ENCODE measurements at regions not wholly inside any gene's neighbourhood (a gene's known extent, or its start where the extent isn't known, plus 50 kb on each side); places are given as distances from the start of the nearest gene placed in this dataset.

DNA sequence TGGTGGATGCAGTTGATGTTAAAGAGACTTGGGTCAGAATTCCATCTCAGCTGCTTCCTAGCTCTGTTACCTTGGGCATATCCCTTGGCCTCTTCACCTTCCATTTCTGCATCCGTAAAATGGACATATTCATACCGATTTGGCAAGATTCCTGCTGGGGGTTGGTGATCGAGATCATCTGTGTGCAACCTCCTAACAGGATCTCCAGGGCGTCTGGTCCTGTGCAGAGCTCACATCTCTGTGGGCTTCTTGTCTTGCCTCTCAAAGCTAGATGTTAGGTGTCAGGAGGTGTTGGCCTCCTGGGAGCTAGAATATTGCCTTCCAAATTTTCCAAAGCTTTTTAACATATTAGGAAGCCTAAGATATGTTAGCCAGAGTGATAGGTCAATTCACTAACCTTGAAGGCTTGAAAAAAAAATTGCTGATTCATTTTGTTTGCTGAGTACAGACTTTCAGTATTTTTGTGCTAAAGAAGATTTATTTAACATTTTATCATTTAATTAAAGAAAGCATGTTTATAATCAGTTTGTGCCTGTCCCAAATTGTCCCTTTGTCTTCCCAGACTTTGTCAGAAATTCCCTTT, 69.7 kb upstream of the ZNF516 start:
- ATAC-seq = peak; percentile 36
- TF ChIP-seq, protein P1, sequence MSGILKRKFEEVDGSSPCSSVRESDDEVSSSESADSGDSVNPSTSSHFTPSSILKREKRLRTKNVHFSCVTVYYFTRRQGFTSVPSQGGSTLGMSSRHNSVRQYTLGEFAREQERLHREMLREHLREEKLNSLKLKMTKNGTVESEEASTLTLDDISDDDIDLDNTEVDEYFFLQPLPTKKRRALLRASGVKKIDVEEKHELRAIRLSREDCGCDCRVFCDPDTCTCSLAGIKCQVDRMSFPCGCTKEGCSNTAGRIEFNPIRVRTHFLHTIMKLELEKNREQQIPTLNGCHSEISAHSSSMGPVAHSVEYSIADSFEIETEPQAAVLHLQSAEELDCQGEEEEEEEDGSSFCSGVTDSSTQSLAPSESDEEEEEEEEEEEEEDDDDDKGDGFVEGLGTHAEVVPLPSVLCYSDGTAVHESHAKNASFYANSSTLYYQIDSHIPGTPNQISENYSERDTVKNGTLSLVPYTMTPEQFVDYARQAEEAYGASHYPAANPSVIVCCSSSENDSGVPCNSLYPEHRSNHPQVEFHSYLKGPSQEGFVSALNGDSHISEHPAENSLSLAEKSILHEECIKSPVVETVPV (CRISPR knock-in tag; IDR thresholded peaks at IDR 0.05) = no peak
- TF ChIP-seq RARB (CRISPR knock-in tag; IDR thresholded peaks at IDR 0.05) (no peak), ARNTL (CRISPR knock-in tag; IDR thresholded peaks at IDR 0.05; ENCODE audit: borderline replicate concordance, low read depth) (no peak), ZFP30 (CRISPR knock-in tag; IDR thresholded peaks at IDR 0.05) (no peak), ZNF70 (CRISPR knock-in tag; IDR thresholded peaks at IDR 0.05) (no peak), CSDC2 (CRISPR knock-in tag; IDR thresholded peaks at IDR 0.05) (no peak), TCF4 (CRISPR knock-in tag; IDR thresholded peaks at IDR 0.05; ENCODE audit: borderline replicate concordance) (no peak), ZNF565 (CRISPR knock-in tag; conservative IDR thresholded peaks at IDR 0.05; ENCODE audit: low read depth) (no peak), ISL1 (CRISPR knock-in tag; IDR thresholded peaks at IDR 0.05) (no peak), SNAI2 (CRISPR knock-in tag; IDR thresholded peaks at IDR 0.05) (no peak), OSR1 (CRISPR knock-in tag; IDR thresholded peaks at IDR 0.05) (no peak), BACH2 (CRISPR knock-in tag; IDR thresholded peaks at IDR 0.05; ENCODE audit: borderline replicate concordance) (no peak)
- TF ChIP-seq, protein P2, sequence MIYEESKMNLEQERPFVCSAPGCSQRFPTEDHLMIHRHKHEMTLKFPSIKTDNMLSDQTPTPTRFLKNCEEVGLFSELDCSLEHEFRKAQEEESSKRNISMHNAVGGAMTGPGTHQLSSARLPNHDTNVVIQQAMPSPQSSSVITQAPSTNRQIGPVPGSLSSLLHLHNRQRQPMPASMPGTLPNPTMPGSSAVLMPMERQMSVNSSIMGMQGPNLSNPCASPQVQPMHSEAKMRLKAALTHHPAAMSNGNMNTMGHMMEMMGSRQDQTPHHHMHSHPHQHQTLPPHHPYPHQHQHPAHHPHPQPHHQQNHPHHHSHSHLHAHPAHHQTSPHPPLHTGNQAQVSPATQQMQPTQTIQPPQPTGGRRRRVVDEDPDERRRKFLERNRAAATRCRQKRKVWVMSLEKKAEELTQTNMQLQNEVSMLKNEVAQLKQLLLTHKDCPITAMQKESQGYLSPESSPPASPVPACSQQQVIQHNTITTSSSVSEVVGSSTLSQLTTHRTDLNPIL (CRISPR knock-in tag; IDR thresholded peaks at IDR 0.05; ENCODE audit: low read depth) = no peak
- TF ChIP-seq, protein P3, sequence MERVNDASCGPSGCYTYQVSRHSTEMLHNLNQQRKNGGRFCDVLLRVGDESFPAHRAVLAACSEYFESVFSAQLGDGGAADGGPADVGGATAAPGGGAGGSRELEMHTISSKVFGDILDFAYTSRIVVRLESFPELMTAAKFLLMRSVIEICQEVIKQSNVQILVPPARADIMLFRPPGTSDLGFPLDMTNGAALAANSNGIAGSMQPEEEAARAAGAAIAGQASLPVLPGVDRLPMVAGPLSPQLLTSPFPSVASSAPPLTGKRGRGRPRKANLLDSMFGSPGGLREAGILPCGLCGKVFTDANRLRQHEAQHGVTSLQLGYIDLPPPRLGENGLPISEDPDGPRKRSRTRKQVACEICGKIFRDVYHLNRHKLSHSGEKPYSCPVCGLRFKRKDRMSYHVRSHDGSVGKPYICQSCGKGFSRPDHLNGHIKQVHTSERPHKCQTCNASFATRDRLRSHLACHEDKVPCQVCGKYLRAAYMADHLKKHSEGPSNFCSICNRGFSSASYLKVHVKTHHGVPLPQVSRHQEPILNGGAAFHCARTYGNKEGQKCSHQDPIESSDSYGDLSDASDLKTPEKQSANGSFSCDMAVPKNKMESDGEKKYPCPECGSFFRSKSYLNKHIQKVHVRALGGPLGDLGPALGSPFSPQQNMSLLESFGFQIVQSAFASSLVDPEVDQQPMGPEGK (CRISPR knock-in tag; IDR thresholded peaks at IDR 0.05; ENCODE audit: borderline replicate concordance) = no peak

DNA sequence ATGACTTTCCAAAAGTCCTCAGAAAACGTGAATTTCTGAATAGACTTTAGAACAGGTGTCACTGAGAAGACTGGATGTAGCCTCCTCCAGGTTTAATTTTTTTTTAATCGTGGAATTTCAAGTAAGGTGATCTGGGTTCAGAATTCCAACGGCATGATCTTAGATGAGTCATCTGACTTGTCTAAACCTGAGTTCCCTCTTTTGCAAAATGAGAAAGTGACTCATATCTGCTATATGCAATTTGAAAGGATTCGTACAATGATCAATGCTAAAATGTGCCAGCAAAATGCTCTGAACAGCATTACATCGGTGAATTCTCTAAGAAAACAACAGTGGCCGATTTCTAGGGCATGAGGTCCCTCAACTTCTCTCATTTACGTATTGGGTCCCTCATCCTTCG, 69.1 kb upstream of the ZNF516 start:
- TF ChIP-seq RARB (CRISPR knock-in tag; IDR thresholded peaks at IDR 0.05) (no peak), ZNF8 (CRISPR knock-in tag; IDR thresholded peaks at IDR 0.05) (no peak), ZNF70 (CRISPR knock-in tag; IDR thresholded peaks at IDR 0.05) (no peak), ZNF565 (CRISPR knock-in tag; conservative IDR thresholded peaks at IDR 0.05; ENCODE audit: low read depth) (no peak), TCF4 (CRISPR knock-in tag; IDR thresholded peaks at IDR 0.05; ENCODE audit: borderline replicate concordance) (no peak), CSDC2 (CRISPR knock-in tag; IDR thresholded peaks at IDR 0.05) (no peak), BACH2 (CRISPR knock-in tag; IDR thresholded peaks at IDR 0.05; ENCODE audit: borderline replicate concordance) (no peak)
- TF ChIP-seq, protein P4, sequence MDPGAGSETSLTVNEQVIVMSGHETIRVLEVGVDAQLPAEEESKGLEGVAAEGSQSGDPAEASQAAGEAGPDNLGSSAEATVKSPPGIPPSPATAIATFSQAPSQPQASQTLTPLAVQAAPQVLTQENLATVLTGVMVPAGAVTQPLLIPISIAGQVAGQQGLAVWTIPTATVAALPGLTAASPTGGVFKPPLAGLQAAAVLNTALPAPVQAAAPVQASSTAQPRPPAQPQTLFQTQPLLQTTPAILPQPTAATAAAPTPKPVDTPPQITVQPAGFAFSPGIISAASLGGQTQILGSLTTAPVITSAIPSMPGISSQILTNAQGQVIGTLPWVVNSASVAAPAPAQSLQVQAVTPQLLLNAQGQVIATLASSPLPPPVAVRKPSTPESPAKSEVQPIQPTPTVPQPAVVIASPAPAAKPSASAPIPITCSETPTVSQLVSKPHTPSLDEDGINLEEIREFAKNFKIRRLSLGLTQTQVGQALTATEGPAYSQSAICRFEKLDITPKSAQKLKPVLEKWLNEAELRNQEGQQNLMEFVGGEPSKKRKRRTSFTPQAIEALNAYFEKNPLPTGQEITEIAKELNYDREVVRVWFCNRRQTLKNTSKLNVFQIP (CRISPR knock-in tag; IDR thresholded peaks at IDR 0.05; ENCODE audit: borderline replicate concordance, low read depth) = no peak
- TF ChIP-seq, protein P3 (CRISPR knock-in tag; IDR thresholded peaks at IDR 0.05; ENCODE audit: borderline replicate concordance) = no peak
- TF ChIP-seq, protein P1 (CRISPR knock-in tag; IDR thresholded peaks at IDR 0.05) = no peak
- ATAC-seq = no peak

GRCh38 chr18:76562286-76563122, 67.5 kb upstream of the ZNF516 start:
- no peak for ATAC-seq
- no peak for TF ChIP-seq PPARA (CRISPR knock-in tag; IDR thresholded peaks at IDR 0.05; ENCODE audit: borderline replicate concordance)
- TF ChIP-seq TOX (CRISPR knock-in tag; IDR thresholded peaks at IDR 0.05; ENCODE audit: borderline replicate concordance) = no peak
- no peak for TF ChIP-seq ZNF8 (CRISPR knock-in tag; IDR thresholded peaks at IDR 0.05)
- TF ChIP-seq SNAI2 (CRISPR knock-in tag; IDR thresholded peaks at IDR 0.05) = no peak
- no peak for TF ChIP-seq ZNF565 (CRISPR knock-in tag; conservative IDR thresholded peaks at IDR 0.05; ENCODE audit: low read depth)
- TF ChIP-seq, protein P3 (CRISPR knock-in tag; IDR thresholded peaks at IDR 0.05; ENCODE audit: borderline replicate concordance) = no peak
- no peak for TF ChIP-seq GLIS3 (CRISPR knock-in tag; IDR thresholded peaks at IDR 0.05)
- no peak for TF ChIP-seq ISL1 (CRISPR knock-in tag; IDR thresholded peaks at IDR 0.05)
- no peak for TF ChIP-seq ZFP3 (CRISPR knock-in tag; IDR thresholded peaks at IDR 0.05)
- TF ChIP-seq ZFP30 (CRISPR knock-in tag; IDR thresholded peaks at IDR 0.05) = no peak
- no peak for TF ChIP-seq ESRRG (CRISPR knock-in tag; IDR thresholded peaks at IDR 0.05)
- no peak for TF ChIP-seq ZNF70 (CRISPR knock-in tag; IDR thresholded peaks at IDR 0.05)
- no peak for TF ChIP-seq ARNTL (CRISPR knock-in tag; IDR thresholded peaks at IDR 0.05; ENCODE audit: borderline replicate concordance, low read depth)

Data from SK-N-SH treated with all-trans-retinoic acid at 6 μM for 48 hours (cell line).